ACC112 (cell line): ENCODE measurements at regions not wholly inside any gene's neighbourhood (a gene's known extent, or its start where the extent isn't known, plus 50 kb on each side); places are given as distances from the start of the nearest gene placed in this dataset.

Experiments used
- H2AFZ ChIP-seq: fragments of 200-600 bp; sonication (generic); one replicate; pipeline ENCODE4 v1.6.0; 2017; ENCODE audit warnings: antibody characterized with exemption, low read length; ENCODE audit not compliant: unreplicated experiment
- H3K27ac ChIP-seq: fragments of 200-600 bp; sonication (generic); 2 replicates; pipeline ENCODE4 v1.5.1; 2014; ENCODE audit warnings: low read depth, mild to moderate bottlenecking, antibody characterized with exemption, low read length, moderate library complexity
- H3K27me3 ChIP-seq: fragments of 200-600 bp; sonication (generic); 2 replicates; pipeline ENCODE4 v1.6.1; 2014; ENCODE audit warnings: mild to moderate bottlenecking, antibody characterized with exemption, low read length, moderate library complexity, mixed read lengths; ENCODE audit not compliant: insufficient read depth
- H3K36me3 ChIP-seq: fragments of 200-600 bp; sonication (generic); 2 replicates; pipeline ENCODE4 v1.6.1; 2016; ENCODE audit warnings: mild to moderate bottlenecking, antibody characterized with exemption, low read length, moderate library complexity, mixed read lengths; ENCODE audit not compliant: insufficient read depth
- H3K4me1 ChIP-seq: fragments of 200-600 bp; sonication (generic); one replicate; pipeline ENCODE4 v1.6.1; 2016; ENCODE audit warnings: low read length, mixed read lengths; ENCODE audit not compliant: insufficient read depth, unreplicated experiment, control insufficient read depth
- H3K4me3 ChIP-seq: fragments of 200-600 bp; sonication (generic); 2 replicates; pipeline ENCODE4 v1.5.1; 2014; ENCODE audit warnings: mild to moderate bottlenecking, low read depth, low read length
- H3K79me2 ChIP-seq: fragments of 200-600 bp; sonication (generic); one replicate; pipeline ENCODE4 v1.6.0; 2016; ENCODE audit warnings: low read length; ENCODE audit not compliant: control insufficient read depth, unreplicated experiment, insufficient read depth

DNA sequence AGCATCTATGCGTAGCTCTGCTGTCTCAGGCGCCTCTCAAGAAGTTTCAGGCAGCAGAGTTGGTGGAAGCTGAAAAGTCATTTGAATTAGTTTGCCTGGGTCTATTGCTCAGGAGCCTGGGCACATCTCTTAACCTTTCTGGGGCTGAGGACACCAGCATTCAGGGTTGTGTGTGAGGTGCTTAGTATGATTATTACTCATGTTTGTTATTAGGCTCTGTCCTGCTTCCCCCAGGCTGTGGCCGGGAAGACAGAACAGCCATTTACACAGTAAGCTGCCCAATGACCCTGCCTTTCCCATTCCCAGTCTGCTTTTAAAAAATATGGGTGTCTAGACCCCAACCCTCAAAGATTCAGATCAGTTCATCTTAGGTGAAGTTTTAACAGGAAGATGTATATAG, 53.9 kb upstream of the CACNA1E start:
- Histone ChIP-seq H3K27ac (no peak overlapping the region), H3K4me3 (no peak overlapping the region), H2AFZ (no peak overlapping the region), H3K27me3 (peaks cover 10% of the 10 kb centered on the region), H3K79me2 (no peaks in the 10 kb centered on the region), H3K36me3 (no peaks in the 10 kb centered on the region), H3K4me1 (no peaks in the 10 kb centered on the region)

- Histone ChIP-seq H3K4me1 (no peaks in the 10 kb centered on the region), H3K79me2 (no peaks in the 10 kb centered on the region), H3K27me3 (peaks cover 10% of the 10 kb centered on the region), H3K27ac (no peak overlapping the region), H3K36me3 (no peaks in the 10 kb centered on the region), H2AFZ (no peak overlapping the region), H3K4me3 (no peak overlapping the region)
Observed at GRCh38 chr1:181430015-181430885, 53.1 kb upstream of the CACNA1E start.
